ENCODE measurements at regions not wholly inside any gene's neighbourhood (a gene's known extent, or its start where the extent isn't known, plus 50 kb on each side); places are given as distances from the start of the nearest gene placed in this dataset.

DNA sequence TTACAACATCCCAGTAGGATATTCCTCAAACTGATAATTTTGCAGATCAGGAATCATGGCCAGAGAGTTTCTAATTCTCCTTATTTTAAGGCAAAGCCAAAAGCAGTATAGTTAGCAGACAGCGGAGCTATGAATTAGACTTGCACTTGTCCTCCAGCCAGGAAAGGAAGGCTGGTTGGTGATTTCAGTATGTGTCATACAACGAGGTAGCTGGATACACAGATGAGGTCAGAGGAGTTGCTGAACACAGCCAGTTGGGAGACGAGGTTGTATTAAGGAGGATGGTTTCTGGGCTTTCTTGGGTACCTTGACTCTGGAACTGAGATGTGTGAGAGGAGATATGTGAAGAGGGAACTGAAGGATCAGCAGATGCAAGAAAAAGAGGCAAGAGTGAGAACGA is 185.2 kb downstream of the SOX11 start:
- no peak for TF ChIP-seq ZNF274 (IDR thresholded peaks at IDR 0.05; ENCODE audit: low read depth, low read length)
- no peak for TF ChIP-seq YY1 (IDR thresholded peaks at IDR 0.05; ENCODE audit: insufficient read depth, insufficient read length)

Data from NT2/D1 (cell line).